HEK293 (cell line): ENCODE measurements at regions not wholly inside any gene's neighbourhood (a gene's known extent, or its start where the extent isn't known, plus 50 kb on each side); places are given as distances from the start of the nearest gene placed in this dataset.

Experiments
- KLF10 ChIP-seq: fragments of 450-650 bp; IDR thresholded peaks from 2 replicates; pipeline ENCODE4 v1.5.1; 2018; ENCODE audit warnings: missing biosample characterization, mild to moderate bottlenecking, missing genetic modification characterization
- KLF9 ChIP-seq: fragments of 450-650 bp; formaldehyde crosslinking; IDR thresholded peaks from 2 replicates; pipeline ENCODE4 v1.5.1; 2016; ENCODE audit warnings: missing biosample characterization, missing genetic modification characterization, low read depth
- TCF7L2 ChIP-seq: IDR thresholded peaks from 2 replicates; pipeline ENCODE4 v1.6.1; 2011; ENCODE audit warnings: low read depth, mild to moderate bottlenecking, inconsistent platforms, low read length, moderate library complexity, borderline replicate concordance
- ZFP3 ChIP-seq: fragments of 450-650 bp; formaldehyde crosslinking; IDR thresholded peaks from 2 replicates; pipeline ENCODE4 v1.5.1; 2016; ENCODE audit warnings: low read depth, missing biosample characterization, missing genetic modification characterization
- ZNF121 ChIP-seq: fragments of 450-650 bp; formaldehyde crosslinking; IDR thresholded peaks from 2 replicates; pipeline ENCODE4 v1.5.1; 2016; ENCODE audit warnings: missing biosample characterization, missing genetic modification characterization
- ZNF549 ChIP-seq: fragments of 450-650 bp; IDR thresholded peaks from 2 replicates; pipeline ENCODE4 v1.5.1; 2018; ENCODE audit warnings: missing biosample characterization, missing genetic modification characterization, mild to moderate bottlenecking, inconsistent platforms, moderate library complexity
- ZNF560 ChIP-seq: fragments of 450-650 bp; formaldehyde crosslinking; IDR thresholded peaks from 2 replicates; pipeline ENCODE4 v1.5.1; 2017; ENCODE audit warnings: missing biosample characterization, missing genetic modification characterization, borderline replicate concordance
- ZNF621 ChIP-seq: fragments of 450-650 bp; formaldehyde crosslinking; IDR thresholded peaks from 2 replicates; pipeline ENCODE4 v1.5.1; 2017; ENCODE audit warnings: missing biosample characterization, missing genetic modification characterization
- ZNF629 ChIP-seq: fragments of 450-650 bp; formaldehyde crosslinking; IDR thresholded peaks from 2 replicates; pipeline ENCODE4 v1.5.1; 2017; ENCODE audit warnings: missing biosample characterization, missing genetic modification characterization
- ZNF777 ChIP-seq: fragments of 450-650 bp; formaldehyde crosslinking; IDR thresholded peaks from 2 replicates; pipeline ENCODE4 v1.5.1; 2017; ENCODE audit warnings: missing biosample characterization, missing genetic modification characterization, borderline replicate concordance
- TF ChIP-seq, protein P1 (sequence below): fragments of 450-650 bp; formaldehyde crosslinking; IDR thresholded peaks from 2 replicates; pipeline ENCODE4 v1.5.1; 2016; ENCODE audit warnings: missing biosample characterization, missing genetic modification characterization
- TF ChIP-seq, protein P2 (sequence below): fragments of 450-650 bp; formaldehyde crosslinking; IDR thresholded peaks from 2 replicates; pipeline ENCODE4 v1.5.1; 2016; ENCODE audit warnings: missing biosample characterization, missing genetic modification characterization
- TF ChIP-seq, protein P3 (sequence below): fragments of 450-650 bp; formaldehyde crosslinking; IDR thresholded peaks from 2 replicates; pipeline ENCODE4 v1.5.1; 2016; ENCODE audit warnings: missing biosample characterization, missing genetic modification characterization
- TF ChIP-seq, protein P4 (sequence below): IDR thresholded peaks from 2 replicates; pipeline ENCODE4 v1.6.1; 2011; ENCODE audit warnings: mild to moderate bottlenecking, low read depth, low read length, borderline replicate concordance

DNA sequence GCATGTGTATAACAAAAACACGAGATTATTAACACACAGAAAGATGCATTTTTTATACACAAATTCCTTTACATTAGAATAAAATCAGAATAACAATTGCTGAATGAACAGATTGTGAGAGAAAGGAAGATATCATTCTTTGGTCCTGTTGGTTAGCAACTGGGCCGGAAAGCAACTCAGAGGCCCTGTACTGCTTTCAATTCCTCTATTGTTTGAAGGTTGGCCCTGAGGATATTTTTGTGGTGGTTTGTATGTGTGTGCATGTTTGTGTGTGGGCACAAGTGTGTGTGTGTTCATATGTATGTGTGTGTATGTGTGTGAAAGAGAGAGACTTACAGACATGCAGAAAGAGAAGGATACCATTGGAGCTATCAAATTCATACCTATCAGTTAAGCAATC lies 356.8 kb upstream of the DMAC1 start:
- TF ChIP-seq KLF9: no peak
- no peak for TF ChIP-seq TCF7L2
- TF ChIP-seq ZNF621 (tag by site-specific recombination): no peak
- TF ChIP-seq, protein P1, sequence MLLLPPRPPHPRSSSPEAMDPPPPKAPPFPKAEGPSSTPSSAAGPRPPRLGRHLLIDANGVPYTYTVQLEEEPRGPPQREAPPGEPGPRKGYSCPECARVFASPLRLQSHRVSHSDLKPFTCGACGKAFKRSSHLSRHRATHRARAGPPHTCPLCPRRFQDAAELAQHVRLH (tag by site-specific recombination): no peak
- TF ChIP-seq, protein P2, sequence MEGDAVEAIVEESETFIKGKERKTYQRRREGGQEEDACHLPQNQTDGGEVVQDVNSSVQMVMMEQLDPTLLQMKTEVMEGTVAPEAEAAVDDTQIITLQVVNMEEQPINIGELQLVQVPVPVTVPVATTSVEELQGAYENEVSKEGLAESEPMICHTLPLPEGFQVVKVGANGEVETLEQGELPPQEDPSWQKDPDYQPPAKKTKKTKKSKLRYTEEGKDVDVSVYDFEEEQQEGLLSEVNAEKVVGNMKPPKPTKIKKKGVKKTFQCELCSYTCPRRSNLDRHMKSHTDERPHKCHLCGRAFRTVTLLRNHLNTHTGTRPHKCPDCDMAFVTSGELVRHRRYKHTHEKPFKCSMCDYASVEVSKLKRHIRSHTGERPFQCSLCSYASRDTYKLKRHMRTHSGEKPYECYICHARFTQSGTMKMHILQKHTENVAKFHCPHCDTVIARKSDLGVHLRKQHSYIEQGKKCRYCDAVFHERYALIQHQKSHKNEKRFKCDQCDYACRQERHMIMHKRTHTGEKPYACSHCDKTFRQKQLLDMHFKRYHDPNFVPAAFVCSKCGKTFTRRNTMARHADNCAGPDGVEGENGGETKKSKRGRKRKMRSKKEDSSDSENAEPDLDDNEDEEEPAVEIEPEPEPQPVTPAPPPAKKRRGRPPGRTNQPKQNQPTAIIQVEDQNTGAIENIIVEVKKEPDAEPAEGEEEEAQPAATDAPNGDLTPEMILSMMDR: no peak
- no peak for TF ChIP-seq ZNF121 (tag by site-specific recombination)
- no peak for TF ChIP-seq KLF10 (tag by site-specific recombination)
- no peak for TF ChIP-seq ZNF629 (tag by site-specific recombination)
- TF ChIP-seq ZNF549: no peak
- TF ChIP-seq, protein P3, sequence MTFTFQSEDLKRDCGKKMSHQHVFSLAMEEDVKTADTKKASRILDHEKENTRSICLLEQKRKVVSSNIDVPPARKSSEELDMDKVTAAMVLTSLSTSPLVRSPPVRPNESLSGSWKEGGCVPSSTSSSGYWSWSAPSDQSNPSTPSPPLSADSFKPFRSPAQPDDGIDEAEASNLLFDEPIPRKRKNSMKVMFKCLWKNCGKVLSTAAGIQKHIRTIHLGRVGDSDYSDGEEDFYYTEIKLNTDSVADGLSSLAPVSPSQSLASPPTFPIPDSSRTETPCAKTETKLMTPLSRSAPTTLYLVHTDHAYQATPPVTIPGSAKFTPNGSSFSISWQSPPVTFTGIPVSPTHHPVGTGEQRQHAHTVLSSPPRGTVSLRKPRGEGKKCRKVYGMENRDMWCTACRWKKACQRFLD (tag by site-specific recombination): no peak
- no peak for TF ChIP-seq ZFP3
- TF ChIP-seq, protein P4, sequence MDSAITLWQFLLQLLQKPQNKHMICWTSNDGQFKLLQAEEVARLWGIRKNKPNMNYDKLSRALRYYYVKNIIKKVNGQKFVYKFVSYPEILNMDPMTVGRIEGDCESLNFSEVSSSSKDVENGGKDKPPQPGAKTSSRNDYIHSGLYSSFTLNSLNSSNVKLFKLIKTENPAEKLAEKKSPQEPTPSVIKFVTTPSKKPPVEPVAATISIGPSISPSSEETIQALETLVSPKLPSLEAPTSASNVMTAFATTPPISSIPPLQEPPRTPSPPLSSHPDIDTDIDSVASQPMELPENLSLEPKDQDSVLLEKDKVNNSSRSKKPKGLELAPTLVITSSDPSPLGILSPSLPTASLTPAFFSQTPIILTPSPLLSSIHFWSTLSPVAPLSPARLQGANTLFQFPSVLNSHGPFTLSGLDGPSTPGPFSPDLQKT: no peak
- no peak for TF ChIP-seq ZNF560 (tag by site-specific recombination)
- TF ChIP-seq ZNF777 (tag by site-specific recombination): no peak
